HUES6 (cell line): ENCODE measurements at regions not wholly inside any gene's neighbourhood (a gene's known extent, or its start where the extent isn't known, plus 50 kb on each side); places are given as distances from the start of the nearest gene placed in this dataset.

Experiments used
- H3K27ac ChIP-seq: 2 replicates; pipeline ENCODE4 v1.7.0; 2013; ENCODE audit warnings: low read depth, mild to moderate bottlenecking, low read length, inconsistent platforms
- H3K27me3 ChIP-seq: 2 replicates; pipeline ENCODE4 v1.6.1; 2013; ENCODE audit warnings: low read length; ENCODE audit not compliant: control insufficient read depth, insufficient read depth
- H3K36me3 ChIP-seq: 2 replicates; pipeline ENCODE4 v1.6.1; 2013; ENCODE audit warnings: low read length; ENCODE audit not compliant: control insufficient read depth, insufficient read depth
- H3K4me1 ChIP-seq: 2 replicates; pipeline ENCODE4 v1.6.1; 2013; ENCODE audit warnings: low read length; ENCODE audit not compliant: control insufficient read depth, insufficient read depth
- H3K4me3 ChIP-seq: 2 replicates; pipeline ENCODE4 v1.5.1; 2013; ENCODE audit warnings: low read depth, low read length
- H3K9ac ChIP-seq: one replicate; pipeline ENCODE4 v1.6.1; 2013; ENCODE audit warnings: mild to moderate bottlenecking, low read length
- H3K9me3 ChIP-seq: 2 replicates; pipeline ENCODE4 v1.6.1; 2013; ENCODE audit warnings: low read depth, low read length; ENCODE audit not compliant: control insufficient read depth, insufficient read depth

DNA sequence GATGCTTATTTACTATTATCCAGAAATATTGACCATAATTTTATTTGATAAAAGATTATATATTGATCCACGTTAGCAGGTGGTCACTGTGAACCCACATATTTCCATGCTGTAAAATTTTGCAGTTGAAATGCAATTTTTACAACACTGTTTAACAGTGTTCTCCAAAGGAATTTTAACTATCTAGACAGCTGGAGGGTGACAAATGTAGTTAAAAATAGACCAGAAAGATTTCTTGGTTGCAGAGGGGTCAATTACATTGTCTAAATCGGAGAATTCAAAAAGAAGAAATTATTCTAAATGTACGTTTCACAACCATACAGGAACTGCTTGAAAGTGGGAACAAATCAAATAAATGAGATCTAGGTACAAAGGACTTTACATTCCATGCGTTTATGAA lies 625.2 kb upstream of the NCAM2 start:
- Histone ChIP-seq H3K36me3 (no peaks in the 10 kb centered on the region), H3K27ac (no peak overlapping the region), H3K4me1 (no peaks in the 10 kb centered on the region), H3K27me3 (no peaks in the 10 kb centered on the region), H3K9ac (no peak overlapping the region), H3K9me3 (no peaks in the 10 kb centered on the region), H3K4me3 (no peak overlapping the region)

DNA sequence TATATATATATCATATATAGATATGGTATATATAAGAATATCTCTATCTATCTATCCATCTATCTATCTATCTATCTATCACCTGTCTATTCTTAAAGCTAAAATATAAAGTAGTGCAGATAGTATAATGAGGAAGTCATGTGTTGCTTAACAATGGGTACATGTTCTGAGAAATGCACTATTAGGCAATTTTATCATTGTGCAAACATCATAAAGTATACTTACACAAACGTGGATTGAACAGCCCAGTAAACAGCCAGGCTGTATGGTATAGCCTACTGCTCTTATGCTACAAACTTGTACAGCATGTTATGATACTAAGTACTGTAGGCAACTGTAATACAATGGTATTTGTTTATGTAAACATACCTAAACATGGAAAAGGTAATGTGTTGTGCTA lies 621.0 kb upstream of the NCAM2 start:
- no peaks in the 10 kb centered on the region for H3K4me1 ChIP-seq
- no peak overlapping the region for H3K27ac ChIP-seq
- H3K9me3 ChIP-seq = no peaks in the 10 kb centered on the region
- H3K4me3 ChIP-seq = no peak overlapping the region
- H3K9ac ChIP-seq = no peak overlapping the region
- no peaks in the 10 kb centered on the region for H3K27me3 ChIP-seq
- H3K36me3 ChIP-seq = no peaks in the 10 kb centered on the region

DNA sequence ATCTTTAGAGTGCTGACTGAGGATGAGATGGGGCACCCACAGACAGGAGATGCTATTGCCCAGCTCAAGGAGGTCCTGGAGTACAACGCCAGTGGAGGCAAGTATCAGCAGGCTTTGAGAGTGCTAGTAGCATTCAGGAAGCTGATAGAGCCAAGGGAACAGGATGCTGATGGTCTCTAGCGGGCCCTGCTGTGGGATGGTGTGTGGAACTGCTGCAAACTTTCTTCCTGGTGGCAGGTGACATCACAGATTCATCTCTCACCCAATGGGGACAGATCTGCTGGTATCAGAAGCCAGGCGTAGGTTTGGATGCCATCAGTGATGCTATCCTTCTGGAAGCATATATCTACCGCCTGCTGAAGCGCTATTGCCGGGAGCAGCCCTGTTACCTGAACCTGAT lies 609.8 kb upstream of the NCAM2 start:
- Histone ChIP-seq H3K9me3 (0 out of 2 replicates have a peak, but pooled peaks cover 2% of the 10 kb centered on the region), H3K4me1 (no peaks in the 10 kb centered on the region), H3K36me3 (no peaks in the 10 kb centered on the region), H3K27ac (no peak overlapping the region), H3K4me3 (no peak overlapping the region), H3K27me3 (no peaks in the 10 kb centered on the region), H3K9ac (no peak overlapping the region)

DNA sequence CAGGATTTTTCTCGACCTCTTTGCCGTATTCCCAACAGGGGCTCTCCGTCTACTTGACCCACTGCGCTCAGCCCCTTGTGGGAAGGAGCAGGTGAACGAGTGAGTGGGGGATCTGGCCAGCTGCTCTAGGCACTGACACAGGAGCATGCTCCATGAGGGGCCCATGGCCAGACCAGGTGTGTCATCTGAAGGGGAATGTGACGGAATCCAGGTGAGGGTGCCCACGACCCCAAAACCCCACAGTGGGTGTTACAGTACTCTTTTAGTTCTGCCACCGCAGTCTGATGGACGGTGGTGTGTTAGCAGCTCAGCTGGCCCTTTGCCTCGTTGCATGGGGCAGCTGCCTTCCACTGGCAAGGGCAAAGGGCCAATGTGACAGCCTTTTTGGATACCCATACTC lies 601.4 kb upstream of the NCAM2 start:
- Histone ChIP-seq H3K27ac (no peak overlapping the region), H3K9ac (no peak overlapping the region), H3K36me3 (no peaks in the 10 kb centered on the region), H3K4me3 (no peak overlapping the region), H3K27me3 (no peaks in the 10 kb centered on the region), H3K9me3 (no peaks in the 10 kb centered on the region), H3K4me1 (no peaks in the 10 kb centered on the region)

DNA sequence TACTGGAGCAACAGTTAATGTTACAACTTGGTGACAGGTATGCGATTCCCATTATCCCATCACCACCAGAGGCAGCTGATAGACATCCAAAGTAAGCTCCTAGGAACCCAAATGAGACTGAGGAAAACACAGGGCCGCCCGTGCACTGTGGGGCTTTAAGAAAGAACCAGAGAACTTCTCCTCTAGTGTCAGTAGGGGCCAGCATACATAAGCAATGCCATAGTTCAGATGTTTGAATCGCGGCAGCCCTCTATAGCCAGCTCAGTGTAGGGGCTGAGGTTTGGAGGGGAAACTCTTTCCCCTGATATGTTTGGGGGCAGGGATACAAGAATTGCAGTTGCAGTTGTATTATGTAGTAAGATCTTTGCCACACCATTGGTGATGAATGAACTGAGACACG lies 593.3 kb upstream of the NCAM2 start:
- no peaks in the 10 kb centered on the region for H3K36me3 ChIP-seq
- no peaks in the 10 kb centered on the region for H3K27me3 ChIP-seq
- peaks cover 8% of the 10 kb centered on the region; the same call in 1 of the 2 replicates for H3K4me1 ChIP-seq
- H3K9me3 ChIP-seq = peaks cover 3% of the 10 kb centered on the region; the same call in 1 of the 2 replicates
- no peak overlapping the region for H3K9ac ChIP-seq
- H3K4me3 ChIP-seq = no peak overlapping the region
- no peak overlapping the region for H3K27ac ChIP-seq

DNA sequence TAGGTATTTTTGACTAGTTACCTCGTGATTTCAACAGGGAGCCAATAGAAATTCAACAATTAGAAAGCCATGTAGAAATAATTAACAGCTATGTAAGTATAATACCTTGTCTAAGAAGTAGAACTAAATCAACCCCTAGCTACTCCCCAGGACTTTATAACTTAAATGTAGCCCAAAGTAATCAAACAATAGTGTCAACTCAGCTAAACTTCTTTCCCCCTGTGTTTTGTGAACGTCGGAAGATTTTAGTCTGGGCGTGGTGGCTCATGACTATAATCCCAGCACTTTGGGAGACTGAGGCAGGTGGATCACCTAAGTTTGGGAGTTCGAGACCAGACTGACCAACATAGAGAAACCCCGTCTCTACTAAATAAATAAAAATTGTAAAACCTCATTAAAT lies 579.9 kb upstream of the NCAM2 start:
- no peak overlapping the region for H3K27ac ChIP-seq
- H3K36me3 ChIP-seq = no peaks in the 10 kb centered on the region
- H3K4me1 ChIP-seq = no peaks in the 10 kb centered on the region
- H3K4me3 ChIP-seq = no peak overlapping the region
- no peaks in the 10 kb centered on the region for H3K9me3 ChIP-seq
- H3K27me3 ChIP-seq = no peaks in the 10 kb centered on the region
- H3K9ac ChIP-seq = no peak overlapping the region

DNA sequence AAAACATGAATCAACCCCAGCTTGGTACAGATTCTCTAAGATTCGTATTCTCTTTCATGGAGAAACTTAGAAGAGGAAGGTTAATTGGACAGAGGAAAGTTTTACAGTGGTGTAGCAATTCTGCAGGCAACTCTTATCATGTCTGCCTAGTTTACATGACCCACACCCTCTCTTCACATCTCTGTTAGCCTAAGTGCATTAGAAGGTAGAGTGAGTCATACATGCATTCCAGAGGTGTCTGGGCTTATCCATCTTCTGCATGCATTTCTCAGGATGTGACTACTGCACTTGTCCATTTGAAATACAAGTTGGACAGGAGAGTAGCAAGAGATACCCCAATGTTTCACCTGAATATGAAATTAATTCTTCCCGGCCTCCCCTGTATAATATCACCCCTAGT lies 578.4 kb upstream of the NCAM2 start:
- no peak overlapping the region for H3K27ac ChIP-seq
- H3K27me3 ChIP-seq = no peaks in the 10 kb centered on the region
- no peaks in the 10 kb centered on the region for H3K36me3 ChIP-seq
- no peaks in the 10 kb centered on the region for H3K4me1 ChIP-seq
- no peak overlapping the region for H3K4me3 ChIP-seq
- H3K9me3 ChIP-seq = no peaks in the 10 kb centered on the region
- no peak overlapping the region for H3K9ac ChIP-seq

DNA sequence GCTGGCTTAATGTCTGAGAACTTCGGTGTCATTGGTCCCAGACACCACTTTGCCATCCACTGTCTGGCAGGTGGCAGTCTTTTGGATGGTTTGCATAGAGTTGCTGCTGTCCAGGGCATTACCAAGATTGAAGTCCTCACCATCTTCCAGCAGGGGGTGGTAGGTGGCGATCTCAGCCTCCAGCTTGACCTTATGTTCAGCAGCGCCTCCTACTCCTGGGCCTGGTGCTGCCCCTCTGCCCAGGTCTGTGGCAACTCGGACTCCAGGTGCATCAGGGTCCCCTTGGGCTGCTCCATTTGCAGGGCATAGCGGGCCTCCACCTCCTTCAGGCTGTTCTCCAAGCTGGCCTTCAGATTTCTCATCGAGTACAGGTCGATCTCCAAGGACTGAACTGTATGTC lies 573.3 kb upstream of the NCAM2 start:
- H3K9ac ChIP-seq = no peak overlapping the region
- H3K27me3 ChIP-seq = no peaks in the 10 kb centered on the region
- no peaks in the 10 kb centered on the region for H3K4me1 ChIP-seq
- no peak overlapping the region for H3K4me3 ChIP-seq
- H3K9me3 ChIP-seq = no peaks in the 10 kb centered on the region
- no peaks in the 10 kb centered on the region for H3K36me3 ChIP-seq
- no peak overlapping the region for H3K27ac ChIP-seq

DNA sequence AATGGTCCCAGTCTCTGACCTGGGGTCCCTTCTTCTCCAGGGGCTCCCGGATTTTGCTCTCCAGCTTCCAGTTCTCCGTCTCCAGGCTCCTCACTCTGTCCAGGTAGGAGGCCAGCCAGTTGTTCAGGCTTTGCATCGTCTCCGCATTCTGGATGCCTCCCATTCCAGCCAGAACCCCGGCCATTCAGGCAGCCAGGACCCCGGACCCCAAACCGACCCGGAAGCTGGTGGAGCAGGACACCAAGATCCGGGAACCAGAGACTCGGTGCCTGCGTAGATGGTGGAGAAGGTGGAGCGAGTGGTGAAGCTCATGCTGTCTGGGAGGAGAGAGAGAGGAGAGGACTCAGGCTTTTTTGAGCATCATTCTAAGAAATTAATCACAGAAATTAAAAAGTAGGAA lies 572.4 kb upstream of the NCAM2 start:
- Histone ChIP-seq H3K4me1 (no peaks in the 10 kb centered on the region), H3K9me3 (no peaks in the 10 kb centered on the region), H3K27me3 (no peaks in the 10 kb centered on the region), H3K4me3 (no peak overlapping the region), H3K36me3 (no peaks in the 10 kb centered on the region), H3K9ac (no peak overlapping the region), H3K27ac (no peak overlapping the region)

DNA sequence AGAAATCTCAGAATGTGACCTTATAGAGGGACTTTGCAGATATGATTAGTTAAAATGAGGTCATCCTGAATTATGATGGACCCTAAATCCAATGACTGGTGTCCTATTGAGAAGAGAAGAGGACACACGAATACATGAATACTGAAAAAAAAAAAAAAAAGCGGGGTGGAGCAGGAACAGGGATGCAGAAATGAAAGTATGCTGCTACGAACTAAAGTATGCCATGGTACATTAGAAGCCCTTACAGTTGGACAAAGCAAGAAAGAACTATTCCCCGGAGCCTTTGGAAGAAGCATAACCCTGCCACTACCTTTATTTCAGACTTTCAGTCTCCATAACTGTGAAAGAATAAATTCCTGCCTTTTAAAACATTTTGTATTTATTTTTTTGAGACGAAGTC lies 557.9 kb upstream of the NCAM2 start:
- H3K4me1 ChIP-seq = no peaks in the 10 kb centered on the region
- no peaks in the 10 kb centered on the region for H3K27me3 ChIP-seq
- no peak overlapping the region for H3K9ac ChIP-seq
- H3K36me3 ChIP-seq = no peaks in the 10 kb centered on the region
- H3K9me3 ChIP-seq = no peaks in the 10 kb centered on the region
- H3K4me3 ChIP-seq = no peak overlapping the region
- H3K27ac ChIP-seq = no peak overlapping the region

DNA sequence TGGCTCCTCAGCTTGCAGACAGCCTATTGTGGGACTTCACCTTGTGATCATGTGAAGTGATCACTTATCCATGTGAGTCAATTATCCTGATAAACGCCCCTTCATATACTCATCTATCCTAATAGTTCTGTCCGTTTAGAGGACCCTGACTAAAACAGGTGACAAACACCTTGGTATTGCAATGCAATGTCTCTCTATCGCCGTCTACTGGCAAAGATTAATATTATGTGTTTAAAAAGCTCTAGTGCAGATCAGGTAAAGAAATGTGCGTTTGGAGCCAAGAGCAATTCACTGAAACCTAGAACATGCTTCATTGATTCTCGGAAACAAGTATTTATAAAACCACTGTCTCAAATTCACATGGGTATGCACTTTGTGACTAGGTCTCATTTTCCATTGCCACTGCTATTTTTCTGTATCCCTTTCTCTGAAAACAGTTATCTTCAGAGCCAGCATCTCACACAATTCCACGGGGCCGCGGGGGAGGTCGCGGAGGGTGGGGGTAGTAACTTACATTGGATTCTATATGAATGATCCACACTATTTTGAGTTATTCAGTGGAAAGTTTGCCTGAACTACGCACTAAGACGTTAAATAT lies 554.6 kb upstream of the NCAM2 start:
- H3K9ac ChIP-seq = no peak overlapping the region
- H3K4me3 ChIP-seq = no peak overlapping the region
- H3K27ac ChIP-seq = no peak overlapping the region
- no peaks in the 10 kb centered on the region for H3K9me3 ChIP-seq
- no peaks in the 10 kb centered on the region for H3K4me1 ChIP-seq
- H3K27me3 ChIP-seq = no peaks in the 10 kb centered on the region
- H3K36me3 ChIP-seq = no peaks in the 10 kb centered on the region

DNA sequence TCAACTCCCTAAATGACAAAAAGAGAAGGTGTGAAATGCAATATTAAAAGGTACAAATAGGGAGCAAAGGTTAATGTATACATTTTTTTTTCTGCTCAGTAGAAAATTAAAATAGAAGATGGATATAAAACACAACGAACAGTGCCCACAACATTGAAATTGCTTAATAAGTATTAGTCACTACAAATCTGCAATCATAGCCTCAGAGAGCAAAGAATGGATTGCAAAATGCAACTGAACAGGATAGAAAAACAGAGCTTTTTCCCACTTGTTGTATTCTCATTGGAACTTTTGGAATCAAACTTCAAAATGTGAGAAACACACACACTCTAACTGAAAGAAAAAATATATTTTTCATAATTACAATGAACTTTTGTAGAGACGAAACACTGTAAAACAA lies 552.2 kb upstream of the NCAM2 start:
- no peaks in the 10 kb centered on the region for H3K36me3 ChIP-seq
- no peak overlapping the region for H3K9ac ChIP-seq
- no peaks in the 10 kb centered on the region for H3K9me3 ChIP-seq
- H3K4me1 ChIP-seq = 0 out of 2 replicates have a peak, but pooled peaks cover 3% of the 10 kb centered on the region
- no peak overlapping the region for H3K27ac ChIP-seq
- H3K4me3 ChIP-seq = no peak overlapping the region
- no peaks in the 10 kb centered on the region for H3K27me3 ChIP-seq
